Right renal cortex interstitium (tissue), 3 donors: ENCODE measurements at regions not wholly inside any gene's neighbourhood (a gene's known extent, or its start where the extent isn't known, plus 50 kb on each side); places are given as distances from the start of the nearest gene placed in this dataset.

Experiments
- DNase-seq, 3 donors: peaks; one replicate each; pipeline ENCODE4 v3.0.0-alpha.2; 2013; ENCODE audit warnings: low read depth in 3 of 3, low spot score in 2 of 3

DNA sequence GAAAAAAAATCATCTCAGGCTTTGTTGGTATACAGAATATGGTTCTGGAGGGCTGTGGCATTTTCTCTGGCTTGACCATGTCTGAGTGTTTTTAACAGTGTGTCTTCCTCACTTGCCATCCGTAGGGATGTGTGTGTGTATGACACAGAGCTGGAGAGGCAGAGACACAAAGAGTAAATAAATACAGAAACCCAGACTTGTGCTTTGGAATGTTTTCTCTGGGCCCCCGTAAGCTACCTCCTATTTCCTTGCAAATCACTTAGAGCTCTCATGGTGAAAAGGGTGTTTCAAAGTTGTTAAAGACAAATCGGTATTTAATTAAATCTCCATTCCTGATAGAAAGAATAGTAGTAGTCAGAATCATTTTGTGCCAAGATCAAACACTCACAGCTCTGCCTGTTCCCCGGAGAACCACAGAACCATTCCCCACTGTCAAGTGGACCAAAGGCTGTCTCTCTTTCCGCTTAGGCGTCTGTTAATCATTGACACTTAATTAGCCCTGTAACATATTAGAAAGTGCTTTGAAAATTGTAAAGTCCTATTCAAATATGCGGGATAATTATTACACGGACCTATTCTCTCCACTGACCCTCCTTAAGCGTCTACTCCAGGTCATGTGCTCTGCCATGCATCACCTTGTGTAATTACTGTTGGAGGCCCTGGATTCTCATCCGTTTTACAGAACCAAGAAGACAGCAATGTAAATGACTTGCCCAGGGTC lies 313.6 kb upstream of the TLE3 start:
- DNase-seq = no peak

DNA sequence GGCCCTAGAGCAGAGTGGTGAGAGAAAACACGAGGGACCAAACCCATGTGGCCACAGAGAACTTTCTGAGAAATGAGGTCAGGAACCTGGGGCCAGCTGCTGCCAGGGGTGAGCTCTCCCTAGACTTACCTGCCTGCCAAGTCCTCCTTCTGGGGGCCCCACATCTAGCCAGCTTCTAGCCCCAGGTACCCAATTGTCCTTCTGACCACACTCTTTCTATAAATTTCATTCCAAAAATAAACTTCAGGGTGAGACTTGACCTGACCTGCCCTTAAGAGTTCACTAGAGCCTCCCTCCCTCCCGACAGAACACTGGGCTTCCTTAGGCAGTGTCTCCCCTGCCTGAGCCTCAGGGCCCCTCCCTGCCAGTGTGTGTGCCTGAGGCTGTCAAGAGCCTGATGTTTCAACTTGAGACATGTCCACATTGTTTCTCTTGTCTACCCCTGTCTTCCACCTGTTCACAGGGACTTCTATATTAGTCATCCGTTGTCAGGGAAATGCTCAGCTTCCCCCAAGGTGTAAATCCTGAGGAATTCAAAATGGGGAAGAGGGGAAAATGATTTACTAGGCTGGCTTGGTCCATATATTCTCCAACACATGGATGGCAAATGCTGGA lies 312.8 kb upstream of the TLE3 start:
- DNase-seq = no peak

DNA sequence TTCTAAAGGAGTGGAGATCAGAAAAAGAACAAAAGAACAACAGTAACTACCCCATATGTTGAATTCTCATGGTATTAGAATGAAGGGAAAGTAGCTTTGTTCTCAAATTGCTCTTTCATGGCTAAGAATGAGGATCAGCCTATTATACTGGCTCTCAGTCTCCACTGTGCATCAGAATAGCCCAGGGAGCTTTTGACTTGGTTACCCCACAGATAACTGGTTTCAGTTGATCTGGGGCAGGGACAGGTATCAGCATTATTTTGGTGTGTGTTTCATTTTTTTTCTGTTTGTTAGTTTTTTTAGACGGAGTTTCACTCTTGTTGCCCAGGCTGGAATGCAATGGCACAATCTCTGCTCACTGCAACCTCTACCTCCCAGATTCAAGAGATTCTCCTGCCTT lies 311.7 kb upstream of the TLE3 start:
- DNase-seq = no peak

DNA sequence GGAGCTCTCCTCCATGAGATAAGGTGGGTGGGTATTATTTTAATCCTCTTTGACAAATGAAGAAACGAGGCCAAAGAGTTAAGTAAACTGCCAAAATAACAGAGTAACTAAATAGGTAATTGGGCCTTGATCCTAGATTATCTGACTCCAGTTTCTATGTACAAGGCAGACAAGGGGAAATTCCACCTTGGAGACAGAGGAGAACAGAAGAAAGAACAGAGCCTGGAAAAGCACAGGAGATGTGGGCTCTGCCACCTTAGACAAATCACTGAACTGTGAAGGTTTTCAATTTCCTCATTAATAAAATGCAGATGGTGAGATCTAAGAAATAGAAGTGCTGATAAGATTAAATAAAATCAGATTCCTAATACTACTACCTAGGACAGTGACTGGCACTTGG lies 310.2 kb upstream of the TLE3 start:
- DNase-seq = no peak

DNA sequence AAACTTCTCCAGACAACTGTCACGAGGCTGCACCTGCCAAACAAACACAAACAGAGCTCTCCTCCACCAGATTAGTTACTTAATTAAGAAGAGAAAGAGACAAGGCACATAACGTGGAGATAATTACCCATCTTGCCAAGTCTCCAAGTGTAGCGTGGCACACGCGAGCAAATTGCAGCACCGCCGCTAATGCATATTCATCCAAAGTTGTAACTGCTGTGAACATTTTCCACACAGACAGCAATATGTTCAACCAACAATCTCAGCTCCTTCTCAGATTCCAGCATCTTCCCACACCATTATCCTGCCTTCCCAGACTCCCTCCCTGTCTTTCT lies 309.6 kb upstream of the TLE3 start:
- DNase-seq = no peak

DNA sequence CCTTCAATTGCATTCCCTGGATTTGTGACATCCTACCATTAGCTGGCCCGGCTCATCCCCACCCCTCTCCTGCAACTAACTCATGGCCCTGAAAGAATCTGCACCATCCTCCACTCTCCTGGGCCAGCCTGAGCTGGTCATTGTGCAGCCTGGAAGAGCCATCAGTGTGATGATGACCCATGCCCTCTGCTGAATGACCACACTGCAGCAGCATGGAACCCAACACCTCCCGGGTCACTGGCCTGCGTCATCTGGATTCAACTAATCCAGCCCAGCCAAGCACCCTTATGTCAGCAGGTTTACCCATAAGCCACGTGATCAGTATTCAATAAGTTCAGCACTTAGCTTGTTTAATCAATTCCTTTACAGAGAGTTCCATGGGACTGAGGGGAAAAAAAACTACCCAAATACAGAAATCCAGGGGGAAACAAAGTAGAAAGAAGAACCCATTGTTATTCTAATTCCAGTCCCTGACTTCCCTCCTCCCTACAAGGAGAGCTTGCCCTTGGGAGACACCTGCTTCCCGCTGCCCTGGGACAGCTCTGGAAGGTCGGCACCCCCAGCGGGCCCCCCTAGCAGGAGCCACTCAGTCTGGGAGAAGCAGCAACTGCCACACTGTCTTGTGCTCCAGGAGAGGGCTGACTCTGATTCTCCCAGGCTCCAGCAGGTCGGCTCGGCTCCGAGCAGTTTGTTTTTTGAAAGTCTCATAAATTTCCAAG lies 309.1 kb upstream of the TLE3 start:
- DNase-seq = no peak

DNA sequence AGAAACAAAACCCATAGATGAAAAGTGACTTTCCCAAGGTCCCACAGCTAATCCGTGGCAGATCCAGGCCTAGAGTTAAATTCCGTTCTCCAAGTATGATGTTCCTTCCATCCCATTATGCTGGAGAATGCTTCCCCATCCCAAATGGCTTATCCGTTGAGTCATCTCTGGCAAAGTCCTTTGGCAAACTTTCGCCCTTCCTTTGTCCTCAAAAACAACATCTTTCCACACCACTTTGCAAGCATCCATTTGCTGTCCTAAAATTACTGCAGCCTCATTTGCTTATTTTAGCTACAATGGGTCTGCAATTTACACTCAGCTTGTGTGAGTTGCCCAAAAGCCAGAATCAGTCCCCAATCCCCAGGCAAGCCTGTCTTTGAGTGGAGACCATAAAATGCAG lies 304.0 kb upstream of the TLE3 start:
- no peak for DNase-seq

DNA sequence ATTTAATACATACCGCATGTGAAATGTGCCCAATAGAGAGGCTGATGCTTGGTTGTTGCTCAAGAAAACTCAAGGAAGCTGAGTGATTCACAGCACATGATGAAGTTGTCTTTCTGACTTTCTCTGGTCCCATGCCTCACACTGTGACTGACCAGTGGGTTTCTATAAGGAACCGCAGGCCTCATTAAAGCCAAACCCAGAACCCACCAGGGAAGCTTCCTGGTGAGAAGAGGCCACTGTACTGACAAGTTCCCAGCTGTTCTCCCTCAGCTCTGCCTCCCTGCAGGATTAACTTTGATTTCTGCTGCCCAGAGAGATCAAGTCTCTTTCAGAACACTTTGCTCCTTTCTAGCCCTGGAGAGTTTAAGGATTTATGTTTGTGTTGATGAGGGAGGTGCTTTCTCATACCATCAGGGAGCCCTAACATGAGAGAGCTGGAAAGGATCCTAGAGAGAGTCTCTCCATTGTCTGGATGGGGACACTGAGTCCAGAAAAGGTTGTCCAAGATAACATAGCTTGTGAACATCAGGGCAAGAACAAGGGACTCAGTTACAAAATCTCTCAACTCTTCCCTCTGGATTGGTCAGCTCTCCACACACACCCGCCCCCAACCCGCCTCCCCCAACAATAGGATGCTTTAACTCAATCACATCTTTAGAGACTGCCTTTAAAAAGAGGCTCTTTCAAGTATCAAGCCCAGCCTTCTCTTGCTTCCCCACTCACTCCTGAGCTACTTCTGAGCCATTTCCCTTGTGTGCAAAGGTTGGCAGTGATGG lies 303.2 kb upstream of the TLE3 start:
- no peak for DNase-seq

DNA sequence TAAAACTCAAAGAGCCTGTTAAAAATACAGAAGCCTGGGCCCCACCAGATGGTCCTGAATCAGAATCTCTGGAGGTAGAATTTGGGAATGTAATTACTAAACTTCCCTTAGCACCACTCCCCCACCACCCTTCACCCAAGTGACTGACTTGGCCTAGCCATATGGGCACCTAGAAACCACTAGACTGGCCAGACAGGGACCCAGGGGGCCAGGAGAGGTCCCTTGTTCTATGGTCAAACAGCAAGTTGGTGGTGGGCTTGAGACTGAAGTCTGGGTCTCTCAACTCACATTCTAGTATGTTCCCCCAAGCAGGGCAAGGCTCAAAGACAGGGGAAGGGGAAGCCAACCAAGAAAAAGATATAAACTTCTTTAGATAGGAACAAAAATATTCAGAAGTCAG lies 301.5 kb upstream of the TLE3 start:
- no peak for DNase-seq

DNA sequence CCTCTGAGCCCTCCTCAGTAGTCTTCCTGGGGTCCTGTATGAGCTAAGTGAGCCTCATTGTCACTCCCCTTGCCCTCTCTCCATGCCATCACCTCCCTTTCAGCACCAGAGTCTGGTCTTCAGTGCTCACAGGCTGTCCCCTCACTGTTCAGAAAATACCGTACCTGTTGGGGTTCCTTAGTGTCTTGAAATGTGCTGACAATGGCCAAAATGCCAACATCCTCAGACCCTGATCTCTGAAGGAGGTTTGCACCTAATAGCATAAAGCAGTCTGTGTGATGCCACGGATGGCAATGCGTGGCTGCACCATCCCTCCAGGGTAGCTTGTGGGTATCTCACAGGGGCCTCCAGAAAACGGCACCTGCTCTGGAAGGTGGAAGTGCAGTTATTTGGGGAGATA lies 301.0 kb upstream of the TLE3 start:
- no peak for DNase-seq

DNA sequence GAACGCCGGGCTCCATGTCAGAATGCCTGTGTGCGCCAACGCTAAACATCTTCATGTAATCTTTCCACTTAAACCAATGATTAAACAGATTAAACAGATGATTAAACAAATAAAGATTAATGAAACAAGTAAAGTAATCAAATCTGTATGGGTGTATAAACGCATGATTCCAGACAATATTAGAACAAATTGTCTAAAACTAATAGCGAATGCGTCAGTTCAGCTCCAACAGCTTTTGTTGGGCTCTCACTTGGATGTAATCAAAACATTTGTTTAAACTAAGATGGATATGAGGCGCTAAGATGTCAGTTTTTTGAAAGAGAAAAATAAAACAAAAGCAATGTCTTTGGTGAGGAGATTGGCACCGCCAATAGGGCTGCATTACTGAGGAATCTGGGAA lies 299.1 kb upstream of the TLE3 start:
- no peak for DNase-seq

DNA sequence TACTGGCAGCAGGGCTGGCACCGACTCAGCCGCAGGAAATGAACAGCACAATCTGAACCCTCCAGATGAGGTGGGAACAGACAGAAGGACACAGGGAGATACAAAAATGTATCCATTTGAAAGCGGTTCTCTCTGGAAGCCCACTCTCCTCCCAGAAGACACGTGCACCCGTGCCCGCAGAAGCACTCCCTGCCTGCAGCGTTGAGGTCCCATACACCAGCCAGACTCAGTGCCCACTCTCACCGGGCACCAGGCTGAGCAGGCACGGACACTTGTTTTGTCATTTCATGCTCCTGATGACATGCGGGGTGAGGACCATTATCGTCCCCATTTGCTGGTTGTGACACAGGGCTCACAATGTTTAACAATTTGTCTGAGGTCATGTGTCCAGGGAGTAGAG lies 297.4 kb upstream of the TLE3 start:
- DNase-seq = no peak

DNA sequence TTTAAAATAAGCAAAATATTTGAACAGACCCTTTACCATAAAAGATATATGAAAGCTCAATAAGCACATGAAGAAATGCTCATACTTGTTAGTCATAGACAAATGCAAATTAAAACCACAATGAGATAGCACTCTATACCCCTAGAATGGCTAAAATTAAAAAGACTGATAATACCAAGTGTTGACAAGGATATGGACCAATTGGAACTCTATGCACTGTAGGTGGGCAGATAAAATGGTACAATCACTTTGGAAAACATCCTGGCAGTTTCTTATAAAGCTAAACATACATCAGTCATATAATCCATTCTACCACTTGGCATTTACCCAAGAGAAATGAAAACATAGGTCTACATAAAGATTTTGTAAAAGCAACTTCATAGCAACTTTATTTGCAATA lies 293.0 kb upstream of the TLE3 start:
- no peak for DNase-seq

DNA sequence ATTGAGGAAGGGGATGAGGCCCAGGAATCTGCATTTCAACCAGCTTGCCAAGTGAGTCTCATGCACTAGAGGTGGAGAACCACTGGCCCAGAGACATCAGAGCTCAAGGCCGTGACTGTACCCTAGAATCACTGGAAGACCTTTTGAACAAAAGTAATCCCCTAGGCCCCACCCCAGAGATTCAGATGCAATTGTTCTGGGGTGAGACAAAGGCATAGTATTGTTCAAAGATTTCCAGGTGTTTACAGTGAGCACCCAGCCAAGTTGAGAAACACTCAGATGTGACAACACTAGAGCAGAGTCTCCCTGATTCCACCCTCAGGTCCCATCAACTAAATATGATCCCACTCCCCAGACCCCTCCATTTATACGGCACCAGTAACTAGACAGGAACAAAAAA lies 290.3 kb upstream of the TLE3 start:
- DNase-seq = no peak

DNA sequence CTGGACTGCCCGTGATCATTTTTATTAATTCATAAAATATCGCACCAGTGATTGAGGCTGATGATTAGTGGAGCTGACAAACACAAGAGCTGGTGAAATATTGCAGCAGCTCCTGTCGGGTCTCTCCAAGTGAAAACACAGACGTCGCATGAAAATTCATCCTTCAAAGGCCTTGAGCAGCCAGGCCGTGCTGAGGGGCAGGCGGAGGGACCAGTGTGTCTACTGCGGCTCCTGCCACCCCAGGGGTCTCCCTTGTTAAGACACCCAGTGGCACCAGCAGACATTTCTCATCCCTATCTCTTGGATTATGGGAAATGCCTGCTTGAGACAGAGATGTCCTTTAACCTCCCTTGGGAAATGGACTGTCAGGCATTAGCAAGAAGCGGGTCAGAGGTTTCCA lies 289.4 kb upstream of the TLE3 start:
- DNase-seq = no peak

DNA sequence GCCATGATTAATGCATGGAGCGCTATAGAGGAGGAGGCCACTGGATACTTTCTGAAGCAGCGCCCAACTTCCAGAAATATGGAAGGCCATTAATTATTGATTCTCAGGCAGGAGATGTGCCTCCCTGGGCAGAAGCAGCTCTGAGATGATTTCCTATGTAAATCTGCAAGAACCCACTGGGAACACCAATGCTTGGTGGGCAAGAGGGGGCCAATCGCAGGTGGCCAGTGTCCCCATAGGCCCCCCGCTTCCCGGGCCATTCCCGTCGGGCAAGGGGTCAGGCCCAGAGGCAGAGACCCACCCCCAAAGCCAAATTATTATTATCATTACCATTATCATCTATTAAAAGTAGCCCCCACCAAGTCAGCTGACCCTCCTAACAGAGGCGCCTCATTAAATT lies 288.0 kb upstream of the TLE3 start:
- no peak for DNase-seq

DNA sequence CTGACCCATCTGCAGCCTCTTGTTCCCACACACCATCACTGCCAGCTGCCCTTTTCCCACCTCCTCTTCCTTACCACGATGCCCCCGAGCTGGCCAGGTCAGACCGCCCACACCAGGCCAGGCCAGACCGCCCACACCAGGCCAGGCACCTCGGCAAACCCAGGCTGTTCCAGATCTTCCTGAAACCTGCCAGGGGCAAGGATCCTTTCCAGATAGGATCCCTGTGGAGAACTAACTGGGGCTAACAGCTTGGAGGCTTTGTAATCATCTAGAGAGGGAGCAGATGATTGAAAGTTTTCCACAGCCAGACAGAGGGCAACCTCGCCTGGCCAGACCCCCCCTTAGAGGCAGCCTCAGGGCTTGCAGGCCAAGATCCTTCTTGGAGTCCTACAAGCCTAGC lies 287.3 kb upstream of the TLE3 start:
- DNase-seq = no peak

DNA sequence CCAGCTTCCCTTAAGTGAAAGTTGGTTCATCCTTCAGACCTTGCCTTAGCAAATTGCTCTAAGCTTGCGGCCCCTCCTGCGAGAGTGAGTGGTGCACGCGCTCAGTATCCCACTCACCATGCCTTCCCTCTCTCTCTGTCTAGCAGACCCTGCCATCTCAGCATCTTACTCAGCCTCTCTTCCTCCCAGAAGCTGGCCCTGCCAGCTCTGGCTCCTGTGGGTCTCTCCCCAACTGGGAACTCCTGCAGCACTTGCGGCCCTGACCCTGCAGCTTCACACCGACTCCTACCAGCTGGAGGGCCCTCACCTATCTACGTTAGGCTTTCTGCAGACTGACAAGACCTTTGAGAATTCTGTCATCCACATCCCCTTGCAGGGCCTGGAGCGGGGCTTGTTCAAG lies 286.1 kb upstream of the TLE3 start:
- DNase-seq = no peak

DNA sequence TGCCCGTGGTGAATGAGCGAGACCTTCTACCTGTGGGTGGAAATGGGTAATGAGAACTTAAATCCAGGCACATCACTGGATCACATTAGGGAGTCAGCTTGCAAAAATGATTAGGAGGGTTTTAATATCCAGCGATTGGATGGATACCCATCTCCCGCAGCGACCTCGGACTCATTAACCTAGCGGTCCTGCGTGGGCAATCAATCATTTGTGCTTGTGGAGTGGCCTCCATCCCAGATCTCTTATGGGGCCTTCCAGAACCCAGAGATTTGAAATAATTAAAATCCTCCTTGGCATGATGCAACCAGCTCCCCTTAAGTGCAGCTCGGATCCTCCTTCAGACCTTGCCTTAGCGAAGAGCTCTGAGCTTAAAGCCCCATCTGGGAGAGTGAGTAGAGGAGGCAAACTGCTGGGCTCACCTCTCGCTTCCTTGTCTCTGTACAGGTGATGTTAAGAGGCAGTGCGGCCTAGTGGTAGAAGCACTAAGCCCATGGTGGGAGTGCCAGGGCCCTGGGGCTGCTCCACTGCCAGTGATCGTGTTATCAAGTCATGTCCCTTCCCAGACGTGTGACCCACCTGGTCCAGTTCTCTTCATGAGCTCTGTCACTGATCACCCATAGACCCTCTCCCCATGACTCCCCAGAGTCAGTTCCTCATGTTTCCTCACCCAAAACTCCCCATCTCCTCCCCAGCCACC lies 285.2 kb upstream of the TLE3 start:
- no peak for DNase-seq

DNA sequence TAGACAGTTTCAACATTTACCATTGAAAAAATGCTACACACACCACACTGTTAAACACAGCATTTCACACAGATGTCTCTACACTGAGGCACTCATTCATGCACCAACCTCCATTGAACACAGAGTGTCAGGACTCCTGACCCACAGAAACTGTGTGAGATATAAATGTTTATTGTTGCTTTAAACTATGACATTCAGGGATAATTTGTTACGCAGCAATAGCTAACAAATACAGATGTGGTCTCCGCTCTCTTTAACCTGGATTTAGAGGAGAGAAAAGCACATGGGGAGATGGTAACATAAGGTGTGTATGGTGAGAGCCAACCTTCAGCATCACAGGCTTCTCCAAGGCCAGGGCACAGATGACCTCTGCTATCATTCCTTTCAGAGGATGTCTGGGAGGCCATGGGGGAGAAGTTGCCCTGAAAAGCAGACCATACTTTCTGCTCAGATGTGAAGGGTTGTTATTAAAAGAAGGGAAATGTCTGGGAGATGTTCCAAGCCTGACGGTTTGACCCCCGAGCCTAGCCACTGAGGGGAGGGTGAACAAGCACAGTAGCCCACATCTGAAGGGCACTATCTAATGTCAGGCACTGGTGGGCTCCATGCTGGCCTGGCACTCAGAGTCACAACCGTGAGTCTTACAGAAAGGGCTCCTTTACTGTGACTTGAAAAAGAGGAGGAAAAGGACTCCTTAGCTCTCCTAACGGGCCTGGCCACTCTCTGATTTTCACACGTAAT lies 284.5 kb upstream of the TLE3 start:
- no peak for DNase-seq
